ENCODE measurements at regions not wholly inside any gene's neighbourhood (a gene's known extent, or its start where the extent isn't known, plus 50 kb on each side); places are given as distances from the start of the nearest gene placed in this dataset.

GRCh38 chr12:69118516-69118915 lies 120.9 kb upstream of the CPSF6 start:
- Histone ChIP-seq H3K4me3 (no peak overlapping the region), H3K9me3 (no peaks in the 10 kb centered on the region), H3K27me3 (no peaks in the 10 kb centered on the region), H3K36me3 (no peaks in the 10 kb centered on the region), H3K4me1 (no peaks in the 10 kb centered on the region), H3K27ac (no peak overlapping the region)
- TF ChIP-seq CTCF (IDR thresholded peaks at IDR 0.05), result no peak
- DNase-seq (ENCODE audit: low spot score in 2 of 2), result no peak
- intact Hi-C loops (cut with DNase I), result no loop called here

GRCh38 chr12:69119770-69120169 lies 119.6 kb upstream of the CPSF6 start:
- no peaks in the 10 kb centered on the region for H3K9me3 ChIP-seq
- no peaks in the 10 kb centered on the region for H3K27me3 ChIP-seq
- H3K4me3 ChIP-seq, result no peak overlapping the region
- intact Hi-C loops (cut with DNase I), result no loop called here
- no peak for TF ChIP-seq CTCF (IDR thresholded peaks at IDR 0.05)
- H3K27ac ChIP-seq, result no peak overlapping the region
- no peaks in the 10 kb centered on the region for H3K4me1 ChIP-seq
- DNase-seq (ENCODE audit: low spot score in 2 of 2), result no peak
- H3K36me3 ChIP-seq, result no peaks in the 10 kb centered on the region

GRCh38 chr12:69120354-69120753 lies 119.0 kb upstream of the CPSF6 start:
- Histone ChIP-seq H3K27me3 (no peaks in the 10 kb centered on the region), H3K36me3 (no peaks in the 10 kb centered on the region), H3K9me3 (no peaks in the 10 kb centered on the region), H3K27ac (no peak overlapping the region), H3K4me3 (no peak overlapping the region), H3K4me1 (no peaks in the 10 kb centered on the region)
- DNase-seq (ENCODE audit: low spot score in 2 of 2), result no peak
- TF ChIP-seq CTCF (IDR thresholded peaks at IDR 0.05), result no peak
- intact Hi-C loops (cut with DNase I), result no loop called here

- intact Hi-C loops (cut with DNase I), result no loop called here
- no peaks in the 10 kb centered on the region for H3K36me3 ChIP-seq
- H3K27me3 ChIP-seq, result no peaks in the 10 kb centered on the region
- H3K4me3 ChIP-seq, result no peak overlapping the region
- no peaks in the 10 kb centered on the region for H3K4me1 ChIP-seq
- no peak for TF ChIP-seq CTCF (IDR thresholded peaks at IDR 0.05)
- H3K9me3 ChIP-seq, result no peaks in the 10 kb centered on the region
- DNase-seq (ENCODE audit: low spot score in 2 of 2), result no peak
- no peak overlapping the region for H3K27ac ChIP-seq
Observed at GRCh38 chr12:69123311-69123710, 116.1 kb upstream of the CPSF6 start.

GRCh38 chr12:69123919-69124638 lies 115.3 kb upstream of the CPSF6 start:
- Histone ChIP-seq H3K4me3 (no peak overlapping the region), H3K9me3 (no peaks in the 10 kb centered on the region), H3K27me3 (no peaks in the 10 kb centered on the region), H3K36me3 (no peaks in the 10 kb centered on the region), H3K4me1 (no peaks in the 10 kb centered on the region), H3K27ac (no peak overlapping the region)
- intact Hi-C loops (cut with DNase I), result no loop called here
- no peak for DNase-seq (ENCODE audit: low spot score in 2 of 2)
- no peak for TF ChIP-seq CTCF (IDR thresholded peaks at IDR 0.05)

GRCh38 chr12:69129017-69129416 lies 110.4 kb upstream of the CPSF6 start:
- no peaks in the 10 kb centered on the region for H3K4me1 ChIP-seq
- H3K36me3 ChIP-seq, result no peaks in the 10 kb centered on the region
- intact Hi-C loops (cut with DNase I), result no loop called here
- no peak for DNase-seq (ENCODE audit: low spot score in 2 of 2)
- no peak overlapping the region for H3K27ac ChIP-seq
- H3K9me3 ChIP-seq, result no peaks in the 10 kb centered on the region
- no peak for TF ChIP-seq CTCF (IDR thresholded peaks at IDR 0.05)
- no peak overlapping the region for H3K4me3 ChIP-seq
- H3K27me3 ChIP-seq, result no peaks in the 10 kb centered on the region

Measured in ascending aorta (tissue), 2 donors.